ENCODE measurements at regions not wholly inside any gene's neighbourhood (a gene's known extent, or its start where the extent isn't known, plus 50 kb on each side); places are given as distances from the start of the nearest gene placed in this dataset.

GRCh38 chr18:60898111-60898510 is 435.1 kb upstream of the CDH20 start:
- no peak for TF ChIP-seq POLR2A (IDR thresholded peaks at IDR 0.05; ENCODE audit: low read length)
- no peak for TF ChIP-seq GATA1 (IDR thresholded peaks at IDR 0.05; ENCODE audit: low read depth, low read length)
